Anterior cingulate cortex (tissue), 58 donors: ENCODE measurements at regions not wholly inside any gene's neighbourhood (a gene's known extent, or its start where the extent isn't known, plus 50 kb on each side); places are given as distances from the start of the nearest gene placed in this dataset.

Source experiments
- DNase-seq, 58 donors: peaks; one replicate each; lab custom pipeline; 2025; lab: John Stamatoyannopoulos, UW

DNA sequence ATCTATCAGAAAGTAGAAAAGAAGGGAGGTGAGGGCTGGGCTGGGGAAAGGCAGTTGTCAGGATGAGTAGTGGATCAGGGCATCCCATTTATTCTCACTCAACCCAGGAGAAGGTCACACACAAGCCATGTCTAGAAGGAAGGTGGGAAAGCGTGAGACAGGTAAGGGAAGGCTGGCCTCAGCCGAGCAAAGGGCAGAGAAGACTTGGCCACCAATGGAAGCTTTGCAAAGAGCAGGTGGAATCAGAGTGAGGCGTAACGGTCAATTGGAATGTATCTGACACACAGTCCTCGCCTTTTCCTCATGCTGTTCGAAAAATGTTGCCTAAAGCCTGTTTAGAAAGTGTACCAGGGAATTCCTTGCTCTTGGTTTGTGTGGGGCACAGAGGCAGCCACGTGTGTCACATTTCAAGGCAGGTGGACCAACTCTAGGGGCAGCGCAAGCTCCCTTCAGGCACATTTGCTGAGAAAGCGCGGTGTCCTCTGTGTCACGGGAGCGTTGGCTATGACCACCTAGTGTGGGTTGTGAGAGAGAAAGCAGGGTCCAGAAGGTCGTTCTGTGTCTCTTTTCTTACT, 118.8 kb upstream of the SPATA13 start:
- DNase-seq, result no peak

DNA sequence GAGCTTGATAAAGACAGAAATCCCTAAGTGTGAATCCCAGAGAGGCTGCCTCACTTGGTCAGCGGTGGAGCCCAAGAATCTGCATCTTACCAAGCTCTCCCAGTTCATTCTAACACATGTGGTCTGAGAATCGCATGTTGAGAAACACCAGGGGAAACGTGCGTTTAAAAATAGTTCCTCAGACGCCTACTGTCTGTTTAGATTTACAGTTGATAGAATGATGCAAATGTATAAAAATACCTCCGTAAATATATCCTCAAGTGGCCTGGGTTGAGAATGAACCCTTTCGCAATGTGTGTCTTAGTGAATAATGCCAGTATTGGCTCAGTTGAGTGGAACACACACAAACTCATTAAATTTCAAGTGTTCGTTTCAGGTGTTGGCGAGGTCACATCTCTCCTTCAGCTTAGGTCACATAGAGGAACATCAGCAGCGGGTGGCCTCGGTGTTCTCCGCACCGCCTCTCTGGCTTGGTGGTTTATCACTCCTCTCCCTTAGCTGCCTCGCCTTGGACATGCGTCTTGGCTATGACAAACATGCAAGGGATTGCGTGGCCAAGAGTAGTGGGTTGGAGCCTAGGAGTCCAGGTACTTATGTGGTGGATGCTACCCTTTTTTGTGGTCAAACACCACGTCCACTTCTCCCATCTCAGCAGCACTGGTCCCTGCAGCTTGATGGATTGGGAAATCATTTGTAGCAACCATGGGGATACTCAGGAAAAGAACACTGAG, 117.6 kb upstream of the SPATA13 start:
- no peak for DNase-seq

DNA sequence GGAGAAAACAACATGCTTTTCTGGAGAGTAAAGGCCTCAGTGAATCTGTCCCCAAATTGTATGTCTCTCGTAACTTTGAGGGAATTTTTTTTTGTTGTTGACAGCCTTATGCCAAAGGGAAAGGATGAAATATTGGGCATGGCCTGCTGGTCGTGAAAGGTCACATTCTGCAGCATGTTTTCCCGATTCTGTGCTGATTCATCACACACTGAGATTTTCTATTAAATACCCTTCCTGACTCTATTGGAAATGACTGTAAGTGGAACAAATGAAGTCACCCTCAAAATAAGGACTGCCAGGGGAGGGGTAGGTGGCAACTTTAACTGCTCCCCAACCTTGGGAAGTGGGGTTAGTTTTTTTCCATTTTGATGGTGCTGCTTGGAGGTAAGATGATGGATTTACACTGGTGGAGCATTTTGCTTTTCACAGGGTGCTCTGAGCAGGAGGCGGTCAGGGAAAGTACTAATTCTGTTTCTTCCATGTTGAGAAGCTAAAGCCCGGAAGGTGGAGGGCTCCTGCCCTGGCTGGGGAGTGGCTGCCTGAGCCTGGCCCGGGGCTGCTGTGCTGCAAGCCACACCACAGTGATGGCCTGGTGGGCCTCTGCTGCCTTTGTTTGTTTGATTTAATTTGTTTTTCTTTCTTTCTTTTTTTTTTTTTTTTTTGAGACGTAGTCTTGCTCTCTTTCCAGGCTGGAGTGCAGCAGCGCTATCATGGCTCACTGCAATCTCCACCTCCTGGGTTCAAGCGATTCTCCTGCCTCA, 116.8 kb upstream of the SPATA13 start:
- no peak for DNase-seq

DNA sequence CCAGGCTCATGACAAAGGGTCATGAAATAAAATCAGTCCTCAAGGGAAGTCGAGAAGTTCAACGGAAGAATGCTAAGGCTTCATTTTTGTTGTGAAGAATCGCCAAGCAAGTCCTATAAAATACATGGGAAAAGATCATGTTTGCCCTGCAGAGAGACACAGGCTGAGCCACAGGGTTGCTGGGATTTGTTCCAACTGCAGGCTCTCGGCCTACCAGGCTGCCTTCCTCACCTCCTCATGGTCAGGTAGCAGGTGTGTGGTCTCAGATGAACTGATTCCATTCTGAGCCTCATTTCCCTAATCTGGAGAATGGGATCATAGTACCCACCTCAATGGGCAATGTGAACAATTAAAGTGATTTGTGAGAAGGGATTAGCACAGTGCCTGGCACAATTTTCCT, 114.9 kb upstream of the SPATA13 start:
- DNase-seq, result no peak

DNA sequence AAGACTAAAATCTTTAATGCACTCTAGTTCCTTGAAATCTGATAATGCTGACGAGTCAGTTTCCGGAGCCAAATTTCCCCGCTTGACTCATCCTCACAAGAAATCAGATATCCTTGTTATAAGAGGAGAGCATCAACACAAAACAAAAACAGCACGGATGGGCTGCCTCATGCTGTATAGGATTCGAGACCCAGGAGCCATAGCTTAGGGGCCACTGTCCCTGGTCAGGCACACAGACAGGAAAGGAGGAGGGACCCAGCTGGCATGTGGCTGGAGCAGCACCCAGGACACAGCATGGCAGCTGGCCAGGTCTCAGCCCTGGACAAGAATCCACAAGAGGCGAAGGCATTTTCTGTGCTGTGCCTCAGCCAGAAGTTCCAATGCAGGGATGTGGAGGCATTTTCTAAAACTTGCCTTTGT, 110.2 kb upstream of the SPATA13 start:
- DNase-seq, result peak in 53 of 58 donors; percentile 19 to 86 (median 58)

DNA sequence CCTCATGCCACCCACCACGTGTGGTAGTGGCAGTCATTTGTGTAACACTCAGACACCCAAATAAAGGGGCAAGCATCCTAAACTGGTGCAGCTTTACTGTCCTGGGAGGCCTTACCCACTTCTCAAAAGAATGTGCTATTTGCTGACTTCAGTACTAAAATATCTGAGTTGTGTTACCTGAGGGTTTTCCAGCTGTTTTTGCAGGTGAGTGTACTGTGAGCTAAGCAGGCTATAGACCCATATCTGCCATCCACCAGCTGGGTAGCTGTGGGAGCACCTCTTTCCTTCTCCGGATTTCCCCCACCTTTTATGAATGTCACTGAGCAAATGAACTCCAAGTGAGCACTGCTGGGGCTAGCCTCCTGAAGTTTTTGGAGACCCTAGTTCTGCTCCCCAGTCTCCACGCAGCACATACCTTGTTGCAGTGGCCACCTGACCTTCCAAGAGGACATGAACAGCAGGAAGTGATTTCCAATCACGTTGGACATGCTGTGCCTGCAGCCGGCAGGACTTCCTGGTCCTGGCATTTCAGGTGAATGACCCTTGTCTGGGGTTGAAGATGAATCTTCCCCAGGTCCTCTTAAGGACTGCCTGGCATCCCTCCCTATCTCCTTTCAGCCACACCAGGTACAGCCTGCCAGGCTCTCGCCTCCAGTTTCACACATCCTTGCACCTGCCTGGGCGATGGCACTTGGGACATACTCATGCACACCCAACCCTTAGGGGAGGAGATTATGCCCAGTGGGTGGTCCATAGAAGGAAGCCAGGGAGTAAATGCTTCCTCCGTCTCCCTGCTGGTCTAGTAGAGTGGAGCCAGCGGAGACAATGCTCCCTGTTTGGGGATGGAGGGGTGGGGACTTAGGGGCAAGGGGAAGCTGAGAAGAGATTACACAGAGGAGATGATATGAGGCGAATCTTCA, 109.5 kb upstream of the SPATA13 start:
- no peak for DNase-seq

DNA sequence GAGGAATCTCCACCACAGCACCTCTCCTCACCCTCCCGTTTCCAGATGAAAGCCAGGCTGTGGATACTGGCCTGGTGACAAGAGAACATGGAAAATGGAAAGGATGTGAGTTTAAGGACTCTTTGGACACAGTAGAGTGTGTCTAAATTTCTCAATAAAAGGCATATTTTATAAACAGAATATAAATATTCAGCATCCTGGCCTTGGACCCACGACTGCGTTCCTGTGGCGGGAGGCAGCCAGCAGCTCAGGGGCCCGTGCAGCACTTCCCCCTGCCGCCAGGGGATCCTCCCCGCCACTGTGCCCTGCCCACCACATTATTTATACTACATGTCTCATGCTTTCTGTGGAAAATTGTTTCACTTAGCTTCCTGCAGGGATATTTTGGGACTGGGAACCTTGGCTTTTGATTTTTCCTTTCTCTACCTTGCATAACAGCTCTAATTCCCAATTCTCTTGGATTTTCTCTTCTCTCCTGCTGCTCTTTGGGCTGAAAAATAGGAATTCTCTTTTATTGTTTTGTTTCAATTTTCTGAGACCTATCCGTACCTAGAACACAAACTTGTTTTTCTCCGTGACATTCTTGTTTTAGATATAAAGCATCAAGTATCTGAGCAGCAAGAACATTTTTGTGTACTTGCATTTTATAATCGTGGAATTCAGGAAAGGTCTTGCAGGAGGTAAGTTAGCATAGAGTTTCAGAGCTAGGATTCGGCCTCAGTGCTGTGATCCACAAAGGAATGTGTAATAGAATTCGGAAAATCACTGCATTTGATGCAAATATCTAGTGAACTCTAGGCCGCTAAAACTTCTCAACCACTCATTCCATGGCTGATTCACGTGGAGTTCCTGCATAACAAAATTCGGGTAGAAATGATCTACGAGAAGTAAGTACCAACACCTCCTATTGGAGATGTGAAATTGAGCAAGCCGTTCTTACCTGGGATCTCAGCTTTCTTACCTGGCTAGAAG, 107.7 kb upstream of the SPATA13 start:
- DNase-seq, result peak in 2 of 58 donors; percentile 7 to 26

DNA sequence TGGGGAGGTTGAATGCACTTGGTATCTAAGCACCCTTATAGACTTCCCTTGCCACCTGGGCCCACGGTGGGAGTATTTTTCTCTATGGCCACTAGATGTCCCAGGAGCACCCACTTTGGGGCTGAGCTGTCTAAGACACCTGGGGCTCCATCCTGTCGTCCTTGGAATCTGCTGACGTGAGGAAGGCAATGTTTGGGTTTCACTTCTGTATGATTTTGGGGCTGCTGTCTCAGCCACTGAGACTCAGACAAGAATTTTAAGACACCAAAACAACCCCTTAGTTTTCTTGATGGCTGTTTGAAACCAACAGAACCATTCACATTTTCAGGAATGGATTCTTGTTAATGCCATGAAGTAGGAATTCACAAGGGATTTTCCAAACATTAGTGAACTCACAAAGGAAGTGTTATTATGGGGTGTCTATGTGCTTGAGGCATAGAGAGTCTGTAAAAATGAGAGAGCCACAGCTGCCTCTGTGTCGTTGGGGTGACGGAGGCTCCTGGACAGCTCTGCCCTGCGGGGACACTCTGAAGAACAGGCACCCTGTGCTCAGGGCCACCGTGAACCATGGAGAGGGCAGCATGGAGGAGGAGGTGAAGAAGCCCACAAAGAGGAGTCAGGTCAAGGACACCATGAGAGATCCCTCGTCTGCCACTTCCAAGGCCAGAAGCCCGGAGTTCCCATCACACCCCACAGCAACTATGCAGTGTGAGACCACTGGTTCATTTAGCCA, 106.8 kb upstream of the SPATA13 start:
- peak in 47 of 58 donors; percentile 7 to 79 (median 47) for DNase-seq

DNA sequence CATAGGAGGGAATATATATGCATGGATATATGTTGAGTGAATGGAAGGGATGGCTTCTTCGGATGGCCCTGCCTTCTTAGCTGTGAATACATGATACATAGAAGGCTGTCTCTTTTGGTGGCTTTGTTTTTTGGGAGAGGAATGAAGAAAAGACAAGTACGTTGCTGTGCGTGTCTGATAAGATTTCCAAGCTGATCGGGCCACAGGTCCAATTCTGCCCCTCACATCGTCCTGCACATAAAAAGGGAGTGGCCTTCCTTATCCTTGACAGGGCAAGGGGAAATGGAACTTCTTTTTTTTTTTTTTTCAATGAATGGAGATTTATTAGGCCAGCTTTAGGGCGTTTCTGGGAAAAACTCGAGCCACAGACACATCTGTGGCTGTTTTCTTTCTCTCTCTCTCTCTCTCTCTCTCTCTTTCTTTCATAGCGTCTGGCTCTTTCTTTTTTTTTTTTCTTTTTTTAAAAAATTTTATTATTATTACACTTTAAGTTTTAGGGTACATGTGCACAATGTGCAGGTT, 103.8 kb upstream of the SPATA13 start:
- no peak for DNase-seq

DNA sequence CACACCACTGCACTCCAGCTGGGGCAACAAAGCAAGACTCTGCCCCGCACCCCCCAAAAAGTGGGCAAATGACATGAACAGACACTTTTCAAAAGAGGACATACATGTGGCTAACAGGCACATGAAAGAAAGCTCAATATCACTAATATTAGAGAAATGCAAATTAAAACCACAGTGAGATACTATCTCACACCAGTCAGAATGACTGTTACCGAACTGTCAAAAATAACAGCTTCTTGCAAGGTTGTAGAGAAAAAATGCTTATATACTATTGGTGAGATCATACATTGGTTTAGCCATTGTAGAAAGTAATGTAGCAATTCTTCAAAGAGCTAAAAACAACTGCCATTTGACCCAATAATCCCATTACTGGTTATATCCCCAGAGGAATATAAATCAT, 99.5 kb upstream of the SPATA13 start:
- no peak for DNase-seq

DNA sequence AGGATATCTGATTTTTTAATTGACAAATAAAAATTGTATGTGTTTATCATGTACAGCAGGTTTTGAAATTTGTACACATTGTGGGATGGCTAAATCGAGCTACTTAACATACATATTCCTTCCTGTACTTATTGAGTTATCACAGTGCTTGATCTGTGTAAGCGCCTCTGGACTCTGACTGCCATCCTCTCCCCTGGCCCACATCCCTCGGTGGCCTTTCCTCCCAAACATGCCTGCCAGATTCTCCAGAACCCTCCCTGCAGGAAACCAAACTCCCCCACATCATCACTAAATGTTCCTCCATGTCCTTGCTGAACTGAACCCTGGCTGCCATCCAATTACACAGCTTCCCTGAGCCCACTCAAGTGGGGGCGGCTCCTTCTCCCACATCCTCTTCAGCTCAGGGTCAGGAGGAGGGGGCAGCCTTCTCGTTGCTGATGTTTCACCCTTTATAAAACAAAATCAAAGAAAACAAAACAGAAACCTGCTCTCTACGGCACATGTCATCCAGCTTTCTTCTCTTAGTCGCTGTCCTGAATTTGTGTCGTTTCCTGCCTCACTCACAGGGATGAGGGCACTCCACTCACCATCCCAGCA, 97.1 kb upstream of the SPATA13 start:
- DNase-seq, result peak in 2 of 58 donors; percentile 22 to 27

DNA sequence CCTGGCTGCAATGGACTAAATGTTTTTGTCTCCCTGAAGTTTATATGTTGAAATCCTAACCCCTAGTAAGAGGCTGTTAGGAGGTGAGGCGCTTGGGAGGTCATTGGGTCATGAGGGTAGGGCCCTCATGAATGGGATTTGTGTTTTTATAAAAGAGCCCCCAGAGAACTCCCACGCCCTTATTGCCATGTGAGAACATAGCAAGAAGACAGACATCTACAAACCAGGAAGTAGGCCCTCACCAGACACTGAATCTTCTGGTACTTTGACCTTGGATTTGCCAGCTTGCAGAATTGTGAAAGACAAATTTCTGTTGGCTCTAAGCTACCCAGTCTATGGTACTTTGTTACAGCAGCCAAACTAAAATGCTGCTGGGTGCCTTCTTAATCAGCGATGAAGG, 96.1 kb upstream of the SPATA13 start:
- no peak for DNase-seq

DNA sequence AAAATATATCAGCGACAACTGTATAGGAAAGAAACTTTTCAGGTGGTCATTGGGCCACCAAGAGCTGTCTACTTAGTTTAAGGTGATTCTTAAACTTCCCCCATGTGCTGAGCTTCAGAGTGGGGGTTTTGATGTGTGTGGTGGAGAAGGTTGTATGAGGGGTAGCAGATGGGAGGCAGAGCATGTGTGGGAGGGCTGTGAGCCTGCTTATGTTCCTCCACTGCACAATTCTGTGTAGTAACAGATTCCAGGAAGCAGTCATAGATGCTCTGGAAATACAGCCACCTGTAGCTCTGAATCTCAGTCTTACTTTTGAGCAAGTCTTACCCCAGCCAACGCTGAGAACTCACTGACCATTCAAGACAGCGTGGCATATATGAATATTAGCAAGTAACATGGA, 95.3 kb upstream of the SPATA13 start:
- DNase-seq, result no peak

DNA sequence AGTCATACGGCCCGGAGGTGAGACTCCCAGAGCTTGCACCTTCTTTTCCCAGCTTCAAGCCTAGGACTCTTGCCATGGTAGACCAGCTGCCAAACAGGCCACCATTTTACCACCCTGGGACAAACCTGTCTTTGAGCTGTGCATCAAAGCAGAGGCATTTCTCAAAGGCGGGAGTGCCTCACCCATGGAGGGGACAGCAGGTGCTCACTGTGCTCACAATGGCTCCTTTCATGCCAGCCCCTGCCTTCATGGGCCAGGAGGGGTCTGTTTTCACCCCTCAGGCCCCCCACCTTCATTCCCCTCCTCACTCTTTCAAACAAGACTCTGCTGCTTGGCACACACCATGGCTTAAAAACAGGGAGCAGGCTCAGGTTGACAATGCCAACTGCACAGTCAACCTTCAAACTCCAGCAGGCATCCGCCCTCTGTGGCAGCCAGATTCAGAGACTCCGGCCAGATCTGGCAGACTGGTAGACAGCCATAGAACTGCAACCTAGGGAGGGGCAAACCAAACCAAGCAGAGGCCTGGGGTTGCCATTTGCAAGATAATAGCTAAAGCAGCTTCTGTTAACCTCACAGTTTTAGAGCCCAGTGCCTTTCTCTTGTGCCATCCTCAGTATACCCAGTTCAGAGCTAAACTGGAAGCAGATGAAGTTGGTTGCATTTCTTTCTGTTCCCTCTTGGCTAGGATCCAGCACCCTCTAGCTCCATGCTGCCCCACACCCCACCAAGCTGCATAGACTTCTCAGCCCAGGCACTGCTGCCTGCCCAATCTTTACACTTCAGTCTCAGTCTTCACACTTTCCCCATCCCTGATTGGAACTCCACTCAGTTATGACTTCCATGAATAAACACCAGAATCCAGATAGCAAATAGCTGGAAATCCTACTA, 93.9 kb upstream of the SPATA13 start:
- DNase-seq, result peak in 2 of 58 donors; percentile 20 to 31

DNA sequence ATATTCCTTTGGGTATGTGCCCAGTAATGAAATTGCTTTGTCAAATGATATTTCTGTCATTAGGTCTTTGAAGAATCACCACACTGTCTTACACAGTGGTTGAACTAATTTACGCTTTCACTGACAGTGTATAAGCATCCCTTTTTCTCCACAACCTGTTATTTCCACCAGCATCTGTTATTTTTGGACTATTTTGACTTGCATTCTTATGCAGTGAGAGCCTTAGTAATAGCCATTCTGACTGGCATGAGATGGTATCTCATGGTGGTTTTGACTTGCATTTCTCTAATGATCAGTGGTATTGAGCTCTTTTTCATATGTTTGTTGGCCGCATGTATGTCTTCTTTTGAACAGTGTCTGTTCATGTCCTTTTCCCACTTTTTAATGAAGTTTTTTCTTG, 92.0 kb upstream of the SPATA13 start:
- no peak for DNase-seq

DNA sequence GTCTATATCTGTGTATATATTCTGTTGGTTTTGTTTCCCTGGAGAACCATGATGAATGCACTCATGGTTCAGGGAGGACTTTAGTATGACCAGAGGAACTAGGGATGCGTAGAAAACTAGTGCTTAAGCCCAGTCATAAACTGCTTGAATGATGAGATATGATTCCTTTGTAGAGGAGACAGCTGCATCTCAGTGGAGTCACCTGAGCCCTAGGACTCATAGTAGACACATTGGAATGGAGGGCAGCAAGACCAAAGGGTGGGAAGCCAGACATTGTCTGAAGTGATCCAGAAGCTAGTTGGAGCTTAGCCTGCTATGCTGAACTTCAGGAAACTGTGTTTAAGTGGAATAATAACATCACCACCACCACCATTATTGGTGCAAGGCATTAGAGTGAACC, 89.5 kb upstream of the SPATA13 start:
- DNase-seq, result no peak
